HG03442 (cell line): ENCODE measurements at regions not wholly inside any gene's neighbourhood (a gene's known extent, or its start where the extent isn't known, plus 50 kb on each side); places are given as distances from the start of the nearest gene placed in this dataset.

Experiments
- ATAC-seq: cut with Tn5 transposase; IDR thresholded peaks from one replicate; pipeline ENCODE4 v1.9.1; 2021; ENCODE audit warnings: mild to moderate bottlenecking, moderate library complexity; ENCODE audit not compliant: unreplicated experiment

- no peak for ATAC-seq
Measured at GRCh38 chr4:177681902-177682301, 239.7 kb upstream of the AGA start.

GRCh38 chr4:177687117-177687516, 244.9 kb upstream of the AGA start:
- ATAC-seq: no peak

GRCh38 chr4:177692907-177693306, 250.7 kb upstream of the AGA start:
- no peak for ATAC-seq

GRCh38 chr4:177696438-177696966, 254.3 kb upstream of the AGA start:
- ATAC-seq: no peak

GRCh38 chr4:177699365-177700213, 257.4 kb upstream of the AGA start:
- no peak for ATAC-seq

- ATAC-seq: no peak
Measured at GRCh38 chr4:177706916-177707315, 264.7 kb upstream of the AGA start.

- ATAC-seq: no peak
Measured at GRCh38 chr4:177713454-177713853, 271.2 kb upstream of the AGA start.

GRCh38 chr4:177717407-177717806, 275.2 kb upstream of the AGA start:
- ATAC-seq: no peak

GRCh38 chr4:177718514-177718913, 276.3 kb upstream of the AGA start:
- ATAC-seq: no peak

- ATAC-seq: no peak
Measured at GRCh38 chr4:177726111-177726510, 283.9 kb upstream of the AGA start.

- ATAC-seq: no peak
Measured at GRCh38 chr4:177728361-177729152, 286.3 kb upstream of the AGA start.

GRCh38 chr4:177729681-177730080, 287.4 kb upstream of the AGA start:
- no peak for ATAC-seq

GRCh38 chr4:177737387-177737940, 295.2 kb upstream of the AGA start:
- ATAC-seq: no peak

- ATAC-seq: peak; percentile 80
Measured at GRCh38 chr4:177740563-177740962, 298.3 kb upstream of the AGA start.

GRCh38 chr4:177759729-177760128, 317.5 kb upstream of the AGA start:
- no peak for ATAC-seq

- no peak for ATAC-seq
Measured at GRCh38 chr4:177761692-177762091, 319.5 kb upstream of the AGA start.

- ATAC-seq: no peak
Measured at GRCh38 chr4:177769155-177769554, 326.9 kb upstream of the AGA start.

- ATAC-seq: no peak
Measured at GRCh38 chr4:177770776-177771175, 328.5 kb upstream of the AGA start.

GRCh38 chr4:177771645-177772044, 329.4 kb upstream of the AGA start:
- ATAC-seq: no peak

GRCh38 chr4:177778623-177779022, 336.4 kb upstream of the AGA start:
- no peak for ATAC-seq

- ATAC-seq: no peak
Measured at GRCh38 chr4:177785000-177785399, 342.8 kb upstream of the AGA start.

- no peak for ATAC-seq
Measured at GRCh38 chr4:177789610-177790009, 347.4 kb upstream of the AGA start.
